ENCODE measurements at regions not wholly inside any gene's neighbourhood (a gene's known extent, or its start where the extent isn't known, plus 50 kb on each side); places are given as distances from the start of the nearest gene placed in this dataset.

- H3K4me1 Mint-ChIP-seq (ENCODE audit: low read depth): peaks cover 14% of the 10 kb centered on the region
- no peak overlapping the region for H3K27ac Mint-ChIP-seq
- peak overlapping the region; percentile 21 for H3K4me3 Mint-ChIP-seq
- H3K36me3 Mint-ChIP-seq (ENCODE audit: low read depth): no peaks in the 10 kb centered on the region
- peaks cover 34% of the 10 kb centered on the region for H3K27me3 Mint-ChIP-seq
- no peaks in the 10 kb centered on the region for H3K9me3 Mint-ChIP-seq
Measured at GRCh38 chr6:156647140-156647784, 129.9 kb upstream of the ARID1B start.

GRCh38 chr6:156646496-156646895 is 130.7 kb upstream of the ARID1B start:
- H3K4me1 Mint-ChIP-seq (ENCODE audit: low read depth): peaks cover 14% of the 10 kb centered on the region
- H3K27ac Mint-ChIP-seq: no peak overlapping the region
- peaks cover 34% of the 10 kb centered on the region for H3K27me3 Mint-ChIP-seq
- no peaks in the 10 kb centered on the region for H3K9me3 Mint-ChIP-seq
- H3K4me3 Mint-ChIP-seq: no peak overlapping the region
- H3K36me3 Mint-ChIP-seq (ENCODE audit: low read depth): no peaks in the 10 kb centered on the region

- H3K27me3 Mint-ChIP-seq: peaks cover 34% of the 10 kb centered on the region
- H3K4me1 Mint-ChIP-seq (ENCODE audit: low read depth): peaks cover 14% of the 10 kb centered on the region
Measured at GRCh38 chr6:156645097-156645496, 132.1 kb upstream of the ARID1B start.

DNA sequence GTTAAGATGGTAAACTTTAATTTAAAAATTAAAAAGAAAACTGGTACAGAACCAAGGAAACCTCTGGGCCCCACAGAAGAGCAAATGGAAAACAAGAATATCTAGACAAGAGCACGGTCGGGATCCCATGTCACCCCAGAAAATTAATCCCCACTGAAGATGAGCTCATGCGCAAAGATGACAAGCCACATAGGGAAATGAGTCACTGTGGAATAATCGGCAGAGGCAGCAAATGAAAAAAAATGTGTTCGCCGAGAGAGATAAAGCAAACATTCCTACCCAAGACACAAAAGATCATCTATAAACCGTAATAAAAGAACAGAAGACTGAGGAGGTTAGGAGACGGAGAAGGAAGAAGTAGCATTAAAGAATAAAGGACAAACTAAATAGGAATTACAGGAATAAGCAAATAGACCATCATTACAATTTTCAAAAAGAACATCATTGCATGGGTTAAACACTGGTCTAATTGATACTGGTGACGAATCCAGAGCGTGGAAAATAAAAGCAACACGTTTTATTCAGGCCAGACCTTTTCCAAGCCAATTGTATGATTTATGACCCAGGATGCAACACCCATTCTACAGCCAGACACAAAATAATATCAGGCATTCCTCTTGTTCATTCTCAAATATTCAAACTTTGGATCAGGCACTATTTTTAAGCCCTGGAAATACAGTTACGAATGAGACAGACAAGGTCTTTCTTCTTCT is 138.0 kb upstream of the ARID1B start:
- no peak overlapping the region for H3K4me3 Mint-ChIP-seq
- H3K4me1 Mint-ChIP-seq (ENCODE audit: low read depth): peaks cover 21% of the 10 kb centered on the region
- H3K9me3 Mint-ChIP-seq: no peaks in the 10 kb centered on the region
- H3K27ac Mint-ChIP-seq: no peak overlapping the region
- H3K36me3 Mint-ChIP-seq (ENCODE audit: low read depth): no peaks in the 10 kb centered on the region
- peaks cover 3% of the 10 kb centered on the region for H3K27me3 Mint-ChIP-seq

More at GRCh38 chr6:156645097-156645496, 132.1 kb upstream of the ARID1B start:
- Mint-ChIP-seq H3K9me3 (no peaks in the 10 kb centered on the region), H3K4me3 (no peak overlapping the region), H3K27ac (no peak overlapping the region), H3K36me3 (ENCODE audit: low read depth) (no peaks in the 10 kb centered on the region)

- Mint-ChIP-seq H3K4me3 (no peak overlapping the region), H3K36me3 (ENCODE audit: low read depth) (no peaks in the 10 kb centered on the region), H3K27me3 (peaks cover 3% of the 10 kb centered on the region), H3K27ac (no peak overlapping the region), H3K4me1 (ENCODE audit: low read depth) (peaks cover 26% of the 10 kb centered on the region), H3K9me3 (no peaks in the 10 kb centered on the region)
Measured at GRCh38 chr6:156638581-156638980, 138.6 kb upstream of the ARID1B start.

DNA sequence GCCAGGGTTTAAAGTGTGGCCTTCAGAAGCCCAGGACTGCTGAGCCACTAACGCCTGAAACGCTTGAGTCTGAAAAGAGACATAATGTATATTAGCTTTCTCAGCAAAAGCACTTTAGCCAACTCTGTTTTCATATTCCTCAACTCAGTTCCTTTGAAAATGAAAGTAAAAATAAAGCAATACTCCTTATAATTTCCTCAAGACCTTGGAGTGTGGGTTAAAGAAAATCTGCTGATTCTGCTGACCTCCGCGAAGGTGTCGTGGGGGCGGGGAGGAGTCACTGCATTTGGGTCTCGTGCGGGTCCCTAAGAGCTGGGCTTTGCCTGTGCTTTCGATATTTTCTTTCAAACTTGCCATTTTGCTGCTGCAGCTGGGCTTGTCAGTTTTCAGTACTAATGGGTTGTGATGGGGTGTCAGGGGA is 142.2 kb upstream of the ARID1B start:
- peak overlapping the region; percentile 16 for H3K27ac Mint-ChIP-seq
- H3K36me3 Mint-ChIP-seq (ENCODE audit: low read depth): no peaks in the 10 kb centered on the region
- peak overlapping the region; percentile 55 for H3K4me3 Mint-ChIP-seq
- H3K27me3 Mint-ChIP-seq: no peaks in the 10 kb centered on the region
- no peaks in the 10 kb centered on the region for H3K9me3 Mint-ChIP-seq
- H3K4me1 Mint-ChIP-seq (ENCODE audit: low read depth): peaks cover 26% of the 10 kb centered on the region

- Mint-ChIP-seq H3K27me3 (no peaks in the 10 kb centered on the region), H3K9me3 (no peaks in the 10 kb centered on the region), H3K4me3 (no peak overlapping the region), H3K27ac (no peak overlapping the region), H3K36me3 (ENCODE audit: low read depth) (no peaks in the 10 kb centered on the region), H3K4me1 (ENCODE audit: low read depth) (peaks cover 26% of the 10 kb centered on the region)
Measured at GRCh38 chr6:156634048-156634447, 143.1 kb upstream of the ARID1B start.

GRCh38 chr6:156633291-156633690 is 143.9 kb upstream of the ARID1B start:
- no peaks in the 10 kb centered on the region for H3K36me3 Mint-ChIP-seq (ENCODE audit: low read depth)
- H3K4me1 Mint-ChIP-seq (ENCODE audit: low read depth): peaks cover 26% of the 10 kb centered on the region
- no peaks in the 10 kb centered on the region for H3K9me3 Mint-ChIP-seq
- no peak overlapping the region for H3K27ac Mint-ChIP-seq
- H3K27me3 Mint-ChIP-seq: no peaks in the 10 kb centered on the region
- no peak overlapping the region for H3K4me3 Mint-ChIP-seq

- Mint-ChIP-seq H3K27me3 (no peaks in the 10 kb centered on the region), H3K36me3 (ENCODE audit: low read depth) (no peaks in the 10 kb centered on the region), H3K4me1 (ENCODE audit: low read depth) (peaks cover 21% of the 10 kb centered on the region), H3K9me3 (no peaks in the 10 kb centered on the region), H3K4me3 (no peak overlapping the region), H3K27ac (no peak overlapping the region)
Measured at GRCh38 chr6:156630613-156631302, 146.4 kb upstream of the ARID1B start.

- Mint-ChIP-seq H3K27me3 (no peaks in the 10 kb centered on the region), H3K36me3 (ENCODE audit: low read depth) (no peaks in the 10 kb centered on the region), H3K4me1 (ENCODE audit: low read depth) (peaks cover 1% of the 10 kb centered on the region), H3K9me3 (no peaks in the 10 kb centered on the region), H3K27ac (no peak overlapping the region), H3K4me3 (no peak overlapping the region)
Measured at GRCh38 chr6:156628805-156629204, 148.4 kb upstream of the ARID1B start.

- Mint-ChIP-seq H3K4me1 (ENCODE audit: low read depth) (no peaks in the 10 kb centered on the region), H3K27ac (no peak overlapping the region), H3K27me3 (no peaks in the 10 kb centered on the region), H3K36me3 (ENCODE audit: low read depth) (no peaks in the 10 kb centered on the region), H3K4me3 (no peak overlapping the region), H3K9me3 (no peaks in the 10 kb centered on the region)
Measured at GRCh38 chr6:156627524-156627923, 149.7 kb upstream of the ARID1B start.

DNA sequence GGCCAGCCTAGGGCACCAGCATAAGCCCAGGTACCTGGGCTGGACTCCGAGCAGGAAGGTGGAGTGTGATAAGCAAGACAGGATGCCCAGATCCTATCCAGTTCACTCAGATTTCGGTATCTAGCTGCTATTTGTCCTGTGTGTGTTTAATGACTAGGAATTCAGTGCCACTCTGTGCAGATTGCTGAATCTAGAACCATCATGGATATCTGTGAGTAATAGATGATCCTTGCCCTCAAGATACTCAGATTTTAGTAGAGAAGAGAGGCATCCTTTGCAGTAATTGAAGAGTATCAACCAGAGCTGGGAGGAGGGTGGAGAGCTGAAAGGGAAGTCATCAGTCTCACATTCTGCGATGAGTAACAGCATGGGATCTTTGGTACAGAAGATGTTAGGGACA is 155.0 kb upstream of the ARID1B start:
- Mint-ChIP-seq H3K9me3 (no peaks in the 10 kb centered on the region), H3K27ac (no peak overlapping the region), H3K36me3 (ENCODE audit: low read depth) (no peaks in the 10 kb centered on the region), H3K4me1 (ENCODE audit: low read depth) (no peaks in the 10 kb centered on the region), H3K27me3 (no peaks in the 10 kb centered on the region), H3K4me3 (no peak overlapping the region)

GRCh38 chr6:156620331-156620730 is 156.8 kb upstream of the ARID1B start:
- H3K9me3 Mint-ChIP-seq: no peaks in the 10 kb centered on the region
- no peak overlapping the region for H3K4me3 Mint-ChIP-seq
- no peak overlapping the region for H3K27ac Mint-ChIP-seq
- no peaks in the 10 kb centered on the region for H3K27me3 Mint-ChIP-seq
- no peaks in the 10 kb centered on the region for H3K4me1 Mint-ChIP-seq (ENCODE audit: low read depth)
- H3K36me3 Mint-ChIP-seq (ENCODE audit: low read depth): no peaks in the 10 kb centered on the region

DNA sequence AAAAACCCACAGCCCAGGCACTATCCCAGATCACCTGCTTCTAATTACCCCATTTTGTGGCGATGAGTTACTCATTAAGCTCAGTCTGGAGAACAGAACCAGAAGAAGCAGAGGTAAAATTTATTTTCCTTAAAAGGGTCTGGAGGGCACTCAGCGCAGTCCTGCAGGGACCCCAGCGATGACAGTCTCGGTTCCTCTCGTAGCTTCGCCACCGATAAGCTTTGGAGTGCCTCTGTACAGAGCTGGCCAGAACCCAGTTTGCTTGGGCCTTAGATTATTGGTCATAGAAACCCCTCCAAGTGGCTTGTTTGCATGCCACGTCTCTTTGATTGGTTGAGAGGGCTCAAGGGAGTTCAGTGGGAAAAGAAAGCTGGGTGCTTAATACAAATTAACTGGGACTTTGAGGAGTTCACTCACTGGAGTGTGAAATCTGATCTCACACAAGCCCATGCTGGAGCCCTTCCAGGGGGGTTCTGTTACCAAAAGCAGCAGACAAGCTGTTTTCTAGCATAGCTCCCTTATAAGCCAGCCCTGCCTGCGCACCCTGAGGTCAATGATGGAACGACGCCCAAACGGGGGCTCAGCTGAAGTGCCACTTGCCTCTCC is 158.5 kb upstream of the ARID1B start:
- Mint-ChIP-seq H3K36me3 (ENCODE audit: low read depth) (peaks cover 4% of the 10 kb centered on the region), H3K9me3 (peaks cover 8% of the 10 kb centered on the region), H3K27ac (no peak overlapping the region), H3K4me3 (no peak overlapping the region), H3K4me1 (ENCODE audit: low read depth) (no peaks in the 10 kb centered on the region), H3K27me3 (no peaks in the 10 kb centered on the region)

DNA sequence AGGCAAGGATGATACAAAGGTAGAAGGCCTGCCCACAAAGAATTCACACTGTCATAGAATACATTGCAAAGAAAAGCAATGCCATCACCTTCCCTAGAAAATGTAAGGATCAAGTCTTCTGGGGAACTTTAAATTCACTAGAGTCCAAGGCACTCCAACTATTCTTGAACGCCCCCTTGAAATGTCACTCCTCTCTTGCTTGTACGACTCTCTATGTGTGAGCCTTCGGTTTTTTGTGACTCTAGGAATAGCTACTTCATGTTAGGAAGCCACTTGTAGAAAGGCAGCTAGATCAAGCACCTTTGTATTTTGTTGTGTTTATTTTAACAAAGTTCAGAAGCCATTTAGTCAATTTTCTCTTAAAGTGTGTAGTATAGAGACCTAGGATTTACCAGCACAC is 159.2 kb upstream of the ARID1B start:
- no peaks in the 10 kb centered on the region for H3K27me3 Mint-ChIP-seq
- peaks cover 5% of the 10 kb centered on the region for H3K36me3 Mint-ChIP-seq (ENCODE audit: low read depth)
- H3K4me3 Mint-ChIP-seq: no peak overlapping the region
- H3K27ac Mint-ChIP-seq: no peak overlapping the region
- peaks cover 9% of the 10 kb centered on the region for H3K9me3 Mint-ChIP-seq
- H3K4me1 Mint-ChIP-seq (ENCODE audit: low read depth): no peaks in the 10 kb centered on the region
